Thyroid gland (tissue), 4 donors: ENCODE measurements at regions not wholly inside any gene's neighbourhood (a gene's known extent, or its start where the extent isn't known, plus 50 kb on each side); places are given as distances from the start of the nearest gene placed in this dataset.

ENCODE experiments used
- CTCF ChIP-seq, 6 experiments: fragments of 200-600 bp in 3 of 6; fragments of 450-650 bp in 3 of 6; sonication (generic) in 3 of 6; IDR thresholded peaks; one replicate each; pipeline ENCODE4 v1.5.1; 2016 to 2019; ENCODE audit warnings: antibody characterized with exemption in 6 of 6, mild to moderate bottlenecking in 2 of 6, inconsistent platforms in 1 of 6, moderate library complexity in 1 of 6
- POLR2A ChIP-seq, 2 donors: fragments of 450-650 bp; IDR thresholded peaks; one replicate each; pipeline ENCODE4 v1.6.1; 2017; ENCODE audit warnings: antibody characterized with exemption in 2 of 2, mild to moderate bottlenecking in 2 of 2, moderate library complexity in 1 of 2

- TF ChIP-seq CTCF (IDR thresholded peaks at IDR 0.05): no peak
- TF ChIP-seq POLR2A (IDR thresholded peaks at IDR 0.05): no peak
Measured at GRCh38 chr12:73361864-73362230, 1089.7 kb downstream of the TRHDE start.
